GM19240 (cell line): ENCODE measurements at regions not wholly inside any gene's neighbourhood (a gene's known extent, or its start where the extent isn't known, plus 50 kb on each side); places are given as distances from the start of the nearest gene placed in this dataset.

ENCODE experiments used
- DNase-seq: peaks from one replicate; pipeline ENCODE4 v3.0.0; 2011; ENCODE audit warnings: low spot score; ENCODE audit not compliant: insufficient read length

DNA sequence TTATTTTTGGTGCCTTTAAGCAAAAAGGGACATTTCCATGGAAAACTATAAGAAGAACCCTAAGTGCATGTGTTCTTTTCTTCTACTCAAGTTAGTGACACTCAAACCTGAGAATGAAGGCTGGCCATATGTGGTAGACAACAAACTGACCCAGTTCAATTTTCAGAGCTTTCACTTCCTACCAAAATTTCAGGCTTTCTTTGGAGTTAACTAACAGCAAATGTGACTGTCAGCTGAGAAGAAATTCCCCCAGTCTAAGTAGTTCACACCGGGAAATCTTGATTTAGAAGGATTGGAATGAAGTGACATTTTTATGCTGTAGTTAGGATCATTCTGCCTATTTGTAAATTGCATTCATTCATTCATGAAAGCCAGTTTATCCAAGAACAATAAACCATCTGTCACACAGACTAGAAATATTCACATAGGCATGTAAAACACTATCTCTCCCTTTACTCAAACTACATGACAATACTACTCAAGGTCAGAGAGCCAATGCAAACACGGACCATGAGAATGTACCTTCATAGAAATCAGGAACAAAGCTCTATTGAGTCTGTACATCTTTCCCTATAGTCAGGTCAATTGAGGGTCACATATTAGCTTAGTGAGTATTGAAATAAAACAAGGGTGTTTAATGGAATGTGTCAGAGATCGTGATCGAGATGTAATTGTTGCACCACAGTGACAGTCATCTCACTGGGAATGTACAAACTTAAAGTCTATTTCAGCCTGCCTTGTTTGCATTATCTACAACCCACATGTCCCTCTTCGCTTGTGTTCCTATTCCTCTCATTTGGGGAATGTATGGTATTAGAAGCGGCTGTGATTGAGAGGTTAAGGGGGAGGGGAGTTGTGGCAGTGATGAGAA, 113.8 kb upstream of the TGFBR2 start:
- DNase-seq, result no peak

DNA sequence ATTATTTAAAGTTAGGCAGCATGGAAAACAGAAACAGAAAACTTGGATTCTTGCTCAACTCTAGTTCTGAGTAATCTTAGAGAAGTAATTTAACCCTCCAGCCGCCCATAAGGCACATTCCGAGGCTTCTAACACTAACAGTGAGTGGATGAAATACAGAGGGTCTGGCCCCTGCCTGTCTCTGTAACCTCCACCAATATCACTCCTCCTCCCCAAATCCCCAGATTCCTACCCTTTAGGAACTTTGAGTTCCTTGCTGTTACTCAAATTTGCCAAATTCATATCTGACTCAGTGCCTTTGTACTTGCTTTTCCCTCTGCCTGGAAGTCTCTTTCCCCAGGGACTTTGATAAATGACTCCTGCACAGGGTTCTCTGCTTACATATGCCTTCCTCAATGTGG, 112.5 kb upstream of the TGFBR2 start:
- no peak for DNase-seq

DNA sequence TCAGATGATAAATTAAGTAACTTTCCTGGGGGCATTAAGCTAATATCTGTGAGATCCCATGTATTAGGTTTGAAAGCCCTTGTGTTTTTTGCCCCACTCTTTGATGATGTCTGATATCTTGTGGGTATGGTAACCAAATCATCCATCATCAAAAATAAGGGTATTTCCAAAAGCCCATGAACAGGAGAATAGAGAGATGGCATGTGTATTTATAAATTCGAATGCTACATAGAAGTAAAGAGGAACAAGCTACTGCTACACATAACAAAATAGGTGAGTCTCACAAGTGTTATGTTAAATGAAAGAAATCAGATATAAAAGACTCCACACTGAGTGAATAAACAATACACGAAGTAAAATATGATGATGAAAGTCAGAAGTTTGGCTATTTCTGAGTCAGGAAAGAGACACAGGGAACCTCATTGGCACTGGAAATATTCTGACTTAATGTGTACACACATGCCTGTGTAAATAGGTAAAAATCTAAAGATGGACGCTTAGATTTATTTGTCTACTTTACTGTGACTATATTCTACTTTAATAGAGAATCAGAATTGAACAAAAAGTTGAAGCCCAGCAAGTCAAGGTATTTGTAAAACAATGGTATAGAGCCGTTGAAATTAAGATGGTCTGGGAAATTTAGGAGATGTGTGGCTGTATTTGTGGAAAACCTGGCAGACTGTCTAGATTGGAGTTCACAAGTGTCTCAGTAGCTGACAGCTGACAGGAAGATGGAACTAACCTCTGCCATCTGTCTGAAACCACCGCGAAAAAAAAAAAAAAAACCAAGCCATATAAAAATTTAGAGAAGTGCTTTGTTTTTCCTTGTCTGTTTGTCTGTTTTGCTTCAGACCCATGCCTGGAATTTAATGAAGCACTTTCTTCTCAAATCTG, 111.0 kb upstream of the TGFBR2 start:
- DNase-seq, result no peak

DNA sequence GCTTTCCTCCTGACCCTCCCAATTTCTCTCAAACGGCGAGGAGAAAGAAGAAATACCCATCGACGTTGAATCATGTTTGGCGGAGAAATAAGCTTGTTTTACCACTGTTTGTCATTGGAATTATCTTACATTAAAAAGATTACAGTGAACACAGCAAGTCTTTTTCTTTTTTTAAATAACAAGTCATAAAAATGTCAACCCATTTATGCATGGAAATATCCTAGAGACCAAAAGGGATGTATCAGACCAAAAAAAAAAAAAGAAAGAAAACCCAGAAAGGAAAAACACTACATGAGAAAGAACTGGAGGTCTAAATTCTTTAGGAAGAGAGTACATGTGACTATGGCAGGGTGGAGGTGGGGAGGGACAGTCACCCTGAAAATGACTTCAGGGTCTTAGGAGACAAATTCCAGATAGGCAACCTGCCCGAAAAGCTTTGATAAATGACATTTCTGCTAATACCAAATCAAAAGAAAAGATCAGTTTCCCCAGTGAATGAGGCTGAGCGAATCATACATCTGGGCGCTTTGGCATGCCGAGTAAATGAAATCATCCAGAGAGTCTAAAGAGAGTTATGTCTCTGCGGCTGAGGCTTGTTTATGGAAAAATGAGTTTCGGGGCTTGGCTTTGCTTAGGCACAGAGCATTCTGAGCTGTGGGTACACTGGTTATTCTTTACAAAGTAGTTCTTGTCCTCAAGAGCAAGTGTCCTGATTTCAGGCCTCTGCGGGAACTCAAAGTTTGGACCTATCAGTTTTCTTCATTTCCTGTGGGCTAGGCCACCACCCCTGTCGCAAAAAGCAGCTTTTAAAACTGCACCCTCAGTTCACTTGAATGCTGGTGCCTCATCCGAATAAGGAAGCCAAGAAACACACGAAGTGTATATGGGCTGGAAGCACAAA, 110.1 kb upstream of the TGFBR2 start:
- no peak for DNase-seq

DNA sequence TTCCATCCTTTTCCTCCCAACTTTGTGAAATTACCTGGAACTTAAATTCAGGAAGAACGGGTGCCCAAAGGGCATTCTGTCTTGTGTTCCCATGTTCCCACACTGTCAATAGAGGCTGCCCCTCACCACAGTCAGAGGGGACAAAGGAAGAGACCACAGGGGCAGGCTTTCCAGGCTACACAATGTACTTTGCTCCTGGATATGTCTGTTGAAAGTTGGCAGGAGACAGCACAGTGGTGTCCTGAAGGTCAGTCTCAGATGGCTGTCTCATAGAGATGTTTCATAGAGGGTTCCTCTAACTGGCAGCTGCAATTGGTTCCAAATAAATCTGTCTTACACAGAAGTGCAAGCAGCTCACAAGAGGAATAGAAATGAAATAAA, 107.8 kb upstream of the TGFBR2 start:
- DNase-seq, result no peak

DNA sequence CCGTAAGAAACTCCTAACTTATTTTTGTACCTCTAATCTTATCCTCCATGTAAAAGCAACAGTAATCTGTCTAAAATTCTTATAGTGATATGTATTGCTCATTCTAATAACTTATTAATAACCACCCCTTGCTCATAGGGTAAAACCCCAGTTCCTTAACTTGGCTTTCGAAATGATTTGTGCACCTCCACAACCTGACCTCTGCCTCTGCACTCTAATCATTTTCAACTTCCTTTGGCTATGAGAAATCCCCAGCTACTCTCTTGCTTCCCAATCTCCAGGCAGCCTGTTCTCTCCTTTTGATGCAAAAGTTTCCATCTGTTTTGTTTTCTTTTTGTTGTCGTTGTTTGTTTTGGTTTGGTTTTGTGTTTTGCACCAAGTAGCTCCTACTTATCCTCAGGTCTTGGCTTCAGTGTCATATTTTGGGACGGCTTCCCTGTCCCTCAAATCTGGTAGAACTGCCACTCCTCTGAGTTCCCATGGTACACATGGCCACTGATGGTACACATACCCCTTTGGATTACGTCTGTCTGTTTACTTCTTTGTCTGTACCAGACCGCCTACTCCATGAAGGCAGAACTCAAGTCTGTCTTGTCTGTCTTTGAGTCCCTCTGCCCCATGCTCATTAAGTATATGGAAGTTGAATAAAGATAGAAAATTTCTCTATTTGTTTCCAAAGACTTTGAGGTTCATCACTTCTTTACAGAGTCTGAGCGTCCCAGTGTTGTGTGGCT, 105.6 kb upstream of the TGFBR2 start:
- DNase-seq, result peak; percentile 13

DNA sequence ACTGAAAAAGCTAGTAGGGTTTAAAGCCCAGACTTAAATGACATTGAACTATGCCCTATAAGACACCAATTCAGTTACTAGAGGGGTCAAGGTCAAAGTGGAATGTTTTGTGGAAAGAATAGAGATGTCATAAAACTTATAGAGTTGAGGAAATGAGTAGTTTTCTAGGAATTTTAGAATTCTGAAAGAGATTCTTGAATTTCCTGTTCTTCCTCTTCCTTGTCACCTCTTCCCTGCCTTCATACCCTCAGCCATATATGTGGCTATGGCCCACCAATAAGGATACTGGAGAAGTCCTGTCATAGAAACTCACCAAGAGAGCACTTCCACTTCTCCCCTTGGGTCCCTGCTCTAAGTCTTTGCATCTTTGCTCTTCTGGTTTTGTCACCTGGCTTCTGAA, 104.9 kb upstream of the TGFBR2 start:
- no peak for DNase-seq

DNA sequence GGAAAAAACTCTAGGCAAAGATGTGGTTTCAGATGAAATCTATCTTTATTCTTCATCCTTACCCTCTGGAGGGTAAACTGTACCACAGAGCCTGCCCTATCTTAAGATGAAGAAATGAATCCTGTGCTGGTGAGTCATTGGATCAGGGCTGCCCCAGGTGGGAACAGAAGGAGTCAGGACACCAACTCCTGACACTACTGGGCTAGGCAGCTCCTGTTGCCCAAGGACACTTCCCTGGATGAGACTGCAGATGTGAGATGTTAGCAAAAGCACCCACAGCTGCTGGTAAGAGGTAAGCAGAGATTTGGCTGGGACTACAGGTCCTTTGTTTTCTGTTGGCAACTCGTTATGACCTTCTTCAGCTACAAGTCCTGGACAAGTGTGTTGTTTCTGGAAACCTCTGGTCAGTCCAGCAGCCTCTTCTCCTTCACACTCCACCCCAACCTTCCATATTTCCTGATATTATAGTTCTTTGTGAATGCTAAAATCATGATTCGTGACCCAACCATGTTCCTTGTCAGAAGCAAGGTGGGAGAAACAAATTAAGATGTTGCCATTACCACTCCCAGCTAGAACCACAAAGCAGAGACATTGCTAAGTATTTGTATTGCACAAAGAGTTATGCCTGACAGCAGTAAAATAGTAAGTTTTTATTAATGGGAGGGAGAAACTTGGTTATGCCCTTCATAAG, 104.2 kb upstream of the TGFBR2 start:
- DNase-seq, result no peak

DNA sequence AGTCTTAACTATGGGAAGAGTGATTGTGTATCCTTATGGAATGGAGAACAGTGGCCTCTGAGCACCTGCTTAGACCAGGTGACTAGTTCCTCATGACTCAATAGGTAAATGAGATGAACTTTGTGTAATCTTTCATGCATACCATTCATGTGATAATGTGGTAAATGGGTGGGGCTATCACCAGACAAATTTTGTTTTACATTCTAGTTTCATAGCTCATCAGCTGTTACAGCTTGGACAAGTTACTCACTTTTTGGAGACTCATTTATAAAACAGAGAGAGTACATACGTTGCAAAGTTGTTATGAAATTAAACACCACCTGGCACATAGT, 103.7 kb upstream of the TGFBR2 start:
- no peak for DNase-seq

DNA sequence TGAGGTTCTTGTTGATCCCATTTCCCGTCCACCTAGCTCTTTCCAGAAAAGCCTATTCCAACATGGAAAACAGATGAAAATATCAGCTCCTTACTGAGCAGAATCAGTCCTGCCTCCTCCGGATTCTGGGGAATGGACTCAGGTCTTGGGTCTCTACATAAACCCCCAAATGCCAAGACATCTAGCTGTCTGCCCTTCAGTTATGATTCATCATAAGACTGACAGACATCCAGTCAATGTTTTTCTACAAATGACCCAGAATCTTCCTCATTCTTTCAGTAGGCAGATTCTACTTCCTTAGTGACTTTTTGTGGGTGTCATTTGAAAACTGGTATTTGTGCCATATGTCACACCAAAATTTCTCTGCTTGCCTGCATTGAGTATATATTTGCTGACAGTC, 103.0 kb upstream of the TGFBR2 start:
- DNase-seq, result no peak

DNA sequence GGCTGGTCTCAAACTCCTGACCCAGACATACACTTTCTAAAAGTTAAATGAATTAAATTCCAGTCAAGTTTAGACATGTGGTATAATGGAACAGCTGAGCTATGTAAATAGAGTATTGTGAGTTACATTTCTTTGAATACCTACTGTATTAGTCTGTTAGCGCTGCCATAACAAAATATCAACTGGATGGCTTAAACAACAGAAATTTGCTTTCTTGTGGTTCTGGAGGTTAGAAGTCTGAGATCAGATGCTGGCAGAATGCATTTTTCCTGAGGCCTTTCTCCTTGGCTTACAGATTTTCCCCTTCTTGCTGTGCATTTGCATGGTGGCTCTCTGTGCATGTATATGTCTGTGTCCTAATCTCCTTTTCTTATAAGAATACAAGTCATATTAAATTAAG, 101.5 kb upstream of the TGFBR2 start:
- no peak for DNase-seq

DNA sequence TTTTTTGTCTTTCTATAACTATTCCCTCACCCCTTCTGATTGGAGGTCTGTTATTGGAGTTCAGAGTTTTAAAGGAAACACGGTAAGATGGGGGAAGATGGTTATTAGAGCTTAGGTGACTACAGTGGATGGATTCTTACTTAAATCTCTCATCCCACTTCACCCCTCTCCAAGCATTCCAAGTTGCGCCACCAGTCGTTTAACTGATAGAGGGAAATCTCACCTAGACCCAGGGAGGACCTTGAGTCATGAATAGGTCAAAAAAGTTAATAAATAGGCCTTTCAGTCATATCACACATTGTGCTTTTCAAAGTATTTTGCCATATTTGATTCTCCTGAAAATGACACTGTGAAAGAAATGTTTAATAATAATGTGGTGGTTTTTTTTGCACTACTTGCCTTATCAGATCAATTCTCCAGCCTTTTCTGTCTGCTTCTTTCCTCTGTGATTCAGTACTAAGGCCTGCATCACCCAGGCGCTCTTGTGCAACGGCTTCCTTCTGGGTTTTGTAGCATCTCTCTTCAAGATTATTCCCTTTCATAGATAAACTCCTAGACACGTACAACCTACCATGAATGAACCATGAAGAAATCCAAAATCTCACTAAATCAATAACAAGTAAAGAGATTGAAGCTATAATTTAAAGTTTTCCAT, 100.4 kb upstream of the TGFBR2 start:
- DNase-seq, result no peak

DNA sequence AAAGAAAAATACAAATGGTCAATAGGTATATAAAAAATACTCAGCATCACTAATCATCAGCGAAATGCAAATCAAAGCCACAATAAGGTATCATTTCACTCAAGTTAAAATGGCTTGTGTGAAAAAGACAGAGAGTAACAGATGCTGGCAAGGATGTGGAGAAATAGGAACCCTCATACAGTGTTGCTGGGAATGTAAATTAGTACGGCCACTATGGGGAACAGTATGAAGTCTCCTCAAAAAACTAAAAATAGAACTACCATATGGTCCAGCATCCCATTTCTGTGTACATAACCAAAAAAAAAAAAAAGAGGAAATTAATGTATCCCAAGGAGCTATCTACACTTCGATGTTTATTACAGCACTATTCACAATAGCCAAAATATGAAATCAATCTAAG, 98.1 kb upstream of the TGFBR2 start:
- DNase-seq, result no peak

DNA sequence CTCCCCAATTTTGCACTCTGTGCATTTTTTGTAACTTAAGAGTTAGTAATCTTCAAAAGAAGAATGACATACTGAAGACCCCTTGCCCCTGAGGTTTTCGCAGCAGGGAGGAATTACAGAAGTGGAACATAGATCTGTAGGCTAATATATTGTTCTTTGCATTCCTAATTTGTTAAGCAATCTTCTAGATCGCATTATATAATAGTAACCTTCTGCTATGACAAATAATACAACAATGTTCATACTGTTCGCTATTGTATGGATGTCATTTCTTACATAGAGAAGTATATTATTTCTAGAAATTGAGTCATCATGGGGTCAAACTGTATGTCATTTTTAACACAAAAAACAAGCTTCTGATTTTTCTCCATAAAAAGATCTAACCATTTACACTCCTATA, 95.8 kb upstream of the TGFBR2 start:
- DNase-seq, result no peak

DNA sequence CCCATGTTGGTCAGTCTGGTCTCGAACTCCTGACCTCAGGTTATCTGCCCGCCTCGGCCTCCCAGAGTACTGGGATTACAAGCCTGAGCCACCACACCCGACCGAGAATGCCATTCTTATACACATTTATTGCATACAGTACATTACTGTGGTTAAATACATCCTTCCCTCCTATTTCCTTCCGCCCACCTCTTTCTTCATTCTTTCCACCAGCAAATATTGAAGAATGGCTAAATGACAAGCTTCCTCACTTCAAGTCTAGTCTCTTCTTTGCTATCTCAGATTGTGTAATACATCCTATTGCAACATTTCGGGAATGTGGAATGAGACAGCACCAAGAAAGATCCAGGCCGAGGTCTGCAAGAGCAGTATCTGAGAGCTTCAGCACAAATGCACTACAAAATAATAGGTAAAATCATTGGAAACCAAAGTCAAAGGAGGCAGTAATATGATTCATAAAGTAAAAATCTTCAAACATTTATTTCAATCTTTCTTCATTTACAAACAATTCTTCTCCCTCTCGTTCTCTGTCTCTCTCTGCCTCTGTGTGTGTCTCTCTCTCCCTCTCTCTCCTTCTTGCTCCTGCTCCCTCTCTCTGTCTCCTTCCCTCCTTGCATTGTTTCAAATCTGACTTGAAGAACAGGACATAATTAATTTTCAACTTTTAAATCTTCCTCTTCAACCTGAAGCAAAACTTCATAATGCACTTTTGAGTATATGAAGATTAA, 94.7 kb upstream of the TGFBR2 start:
- no peak for DNase-seq

DNA sequence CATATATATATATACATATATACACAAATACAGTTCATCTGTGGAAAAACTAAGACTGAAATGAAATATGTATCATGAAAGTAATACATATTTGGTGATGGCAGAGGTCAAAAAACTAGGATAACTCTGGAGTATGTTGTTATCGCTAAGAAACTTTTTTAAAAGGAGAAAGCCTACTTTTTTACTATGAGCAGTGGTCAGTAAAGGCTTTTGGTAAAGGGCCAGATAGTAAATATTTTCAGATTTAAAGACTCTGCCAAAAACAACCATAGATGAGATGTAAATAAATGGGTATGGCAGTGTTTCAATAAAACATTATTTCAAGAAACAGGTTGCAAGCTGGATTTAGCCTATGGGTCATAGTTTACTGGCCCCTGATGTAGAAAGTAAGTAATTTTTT, 93.8 kb upstream of the TGFBR2 start:
- DNase-seq, result no peak

DNA sequence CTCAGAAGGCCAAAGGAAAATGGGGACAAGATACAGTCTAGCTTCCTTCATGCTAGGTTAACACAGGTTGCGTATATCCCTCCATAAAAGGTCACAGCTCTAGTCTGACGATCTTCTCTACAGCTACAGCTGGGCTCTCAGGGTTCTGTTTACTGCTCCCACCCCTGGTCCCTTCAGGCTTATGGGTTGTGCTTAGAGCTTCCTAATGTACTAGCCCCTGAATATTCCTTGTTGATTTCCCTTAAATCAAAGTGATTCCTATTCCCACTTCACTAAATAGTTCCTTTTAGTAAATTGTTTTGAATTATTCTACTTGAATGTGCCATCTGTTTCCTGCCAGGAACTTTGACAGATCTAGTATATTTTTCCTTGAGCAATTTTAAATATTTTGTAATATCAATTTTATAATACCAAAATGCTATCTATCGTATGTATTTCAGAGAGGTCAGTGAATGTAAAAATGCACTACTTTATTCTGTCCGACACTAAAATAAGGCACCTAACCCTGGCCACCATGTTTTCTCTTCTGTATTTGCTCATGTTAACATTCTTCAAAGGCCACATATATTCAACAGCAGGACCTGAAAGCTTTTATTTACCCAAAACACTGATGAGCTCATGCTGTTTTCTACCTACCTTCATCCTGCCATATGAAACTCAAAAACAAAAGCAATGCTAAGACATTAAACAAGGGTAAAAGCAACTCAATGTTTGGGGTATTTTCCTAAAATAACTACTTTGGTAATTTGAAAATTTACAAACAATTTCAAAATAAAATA, 92.8 kb upstream of the TGFBR2 start:
- no peak for DNase-seq

DNA sequence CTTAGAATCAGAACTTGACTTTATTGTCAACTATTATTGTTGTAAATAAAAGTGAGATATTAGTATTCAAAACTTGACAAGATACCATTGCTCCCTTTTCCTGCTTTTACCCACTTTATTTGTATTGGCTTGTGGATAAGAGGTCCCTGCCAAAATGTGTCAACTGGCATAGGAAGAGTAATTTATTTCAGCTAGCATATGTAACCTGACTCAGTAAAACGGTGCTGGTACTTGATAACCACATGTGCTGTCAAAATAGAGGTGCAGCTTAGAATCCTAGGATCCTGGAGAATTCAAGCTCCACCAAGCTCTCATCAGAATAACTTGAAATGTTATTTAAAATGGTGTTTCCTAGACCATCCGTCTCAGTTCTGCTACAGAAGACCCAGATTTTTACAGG, 90.2 kb upstream of the TGFBR2 start:
- DNase-seq, result no peak
